Liver (tissue), 3 donors: ENCODE measurements at regions not wholly inside any gene's neighbourhood (a gene's known extent, or its start where the extent isn't known, plus 50 kb on each side); places are given as distances from the start of the nearest gene placed in this dataset.

Experiments used
- FOXA1 ChIP-seq: IDR thresholded peaks from 2 replicates; pipeline ENCODE4 v1.6.1; 2016; ENCODE audit warnings: antibody characterized with exemption
- JUND ChIP-seq, 2 donors: IDR thresholded peaks; 2 replicates each; pipeline ENCODE4 v1.6.1; 2016; ENCODE audit warnings: antibody characterized with exemption in 2 of 2
- RAD21 ChIP-seq, 2 donors: IDR thresholded peaks; 2 replicates each; pipeline ENCODE4 v1.6.1; 2016; ENCODE audit warnings: antibody characterized with exemption in 2 of 2, mild to moderate bottlenecking in 2 of 2
- SP1 ChIP-seq: IDR thresholded peaks from 2 replicates; pipeline ENCODE4 v1.6.1; 2018; ENCODE audit warnings: antibody characterized with exemption, mild to moderate bottlenecking
- TAF1 ChIP-seq: conservative IDR thresholded peaks from 2 replicates; pipeline ENCODE4 v1.6.1; 2016; ENCODE audit warnings: antibody characterized with exemption, mild to moderate bottlenecking
- YY1 ChIP-seq: IDR thresholded peaks from 2 replicates; pipeline ENCODE4 v1.6.1; 2016; ENCODE audit warnings: antibody characterized with exemption, mild to moderate bottlenecking
- TF ChIP-seq, protein P1 (sequence below): fragments of 150-350 bp; IDR thresholded peaks from 2 replicates; pipeline ENCODE4 v1.5.1; 2017; ENCODE audit warnings: improper control_type of control experiment, low read depth, low read length; ENCODE audit not compliant: missing input control
- TF ChIP-seq, protein P2 (sequence below): IDR thresholded peaks from 2 replicates; pipeline ENCODE4 v1.6.1; 2016; ENCODE audit warnings: antibody characterized with exemption
- TF ChIP-seq, protein P3 (sequence below): IDR thresholded peaks from 2 replicates; pipeline ENCODE4 v1.6.1; 2016; ENCODE audit warnings: antibody characterized with exemption, mild to moderate bottlenecking
- donor health status: healthy.
- donor health status: healthy.

DNA sequence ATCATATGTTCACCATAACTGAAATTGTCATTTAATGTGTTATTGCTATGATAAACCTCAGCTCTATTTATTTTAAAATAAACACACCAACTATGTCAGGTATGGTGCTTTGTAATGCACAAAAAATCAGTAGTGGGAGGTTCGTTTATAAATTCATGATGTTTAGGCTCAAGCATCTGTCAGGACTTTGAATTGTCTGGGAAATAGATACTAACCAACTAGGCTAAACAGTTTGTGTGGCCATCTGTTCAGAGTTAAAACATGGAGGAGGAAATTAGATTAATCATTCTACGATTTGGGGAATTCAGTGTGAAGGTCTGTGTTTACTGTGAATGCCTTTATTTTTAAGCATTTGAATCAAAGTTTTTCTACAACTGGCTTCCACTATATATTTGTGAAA, 212.6 kb upstream of the FZD8 start:
- TF ChIP-seq, protein P1, sequence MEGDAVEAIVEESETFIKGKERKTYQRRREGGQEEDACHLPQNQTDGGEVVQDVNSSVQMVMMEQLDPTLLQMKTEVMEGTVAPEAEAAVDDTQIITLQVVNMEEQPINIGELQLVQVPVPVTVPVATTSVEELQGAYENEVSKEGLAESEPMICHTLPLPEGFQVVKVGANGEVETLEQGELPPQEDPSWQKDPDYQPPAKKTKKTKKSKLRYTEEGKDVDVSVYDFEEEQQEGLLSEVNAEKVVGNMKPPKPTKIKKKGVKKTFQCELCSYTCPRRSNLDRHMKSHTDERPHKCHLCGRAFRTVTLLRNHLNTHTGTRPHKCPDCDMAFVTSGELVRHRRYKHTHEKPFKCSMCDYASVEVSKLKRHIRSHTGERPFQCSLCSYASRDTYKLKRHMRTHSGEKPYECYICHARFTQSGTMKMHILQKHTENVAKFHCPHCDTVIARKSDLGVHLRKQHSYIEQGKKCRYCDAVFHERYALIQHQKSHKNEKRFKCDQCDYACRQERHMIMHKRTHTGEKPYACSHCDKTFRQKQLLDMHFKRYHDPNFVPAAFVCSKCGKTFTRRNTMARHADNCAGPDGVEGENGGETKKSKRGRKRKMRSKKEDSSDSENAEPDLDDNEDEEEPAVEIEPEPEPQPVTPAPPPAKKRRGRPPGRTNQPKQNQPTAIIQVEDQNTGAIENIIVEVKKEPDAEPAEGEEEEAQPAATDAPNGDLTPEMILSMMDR, result no peak
- TF ChIP-seq JUND (IDR thresholded peaks at IDR 0.05) (no peak), TAF1 (no peak), YY1 (no peak), FOXA1 (no peak), RAD21 (IDR thresholded peaks at IDR 0.05) (no peak), SP1 (no peak)
- TF ChIP-seq, protein P2, sequence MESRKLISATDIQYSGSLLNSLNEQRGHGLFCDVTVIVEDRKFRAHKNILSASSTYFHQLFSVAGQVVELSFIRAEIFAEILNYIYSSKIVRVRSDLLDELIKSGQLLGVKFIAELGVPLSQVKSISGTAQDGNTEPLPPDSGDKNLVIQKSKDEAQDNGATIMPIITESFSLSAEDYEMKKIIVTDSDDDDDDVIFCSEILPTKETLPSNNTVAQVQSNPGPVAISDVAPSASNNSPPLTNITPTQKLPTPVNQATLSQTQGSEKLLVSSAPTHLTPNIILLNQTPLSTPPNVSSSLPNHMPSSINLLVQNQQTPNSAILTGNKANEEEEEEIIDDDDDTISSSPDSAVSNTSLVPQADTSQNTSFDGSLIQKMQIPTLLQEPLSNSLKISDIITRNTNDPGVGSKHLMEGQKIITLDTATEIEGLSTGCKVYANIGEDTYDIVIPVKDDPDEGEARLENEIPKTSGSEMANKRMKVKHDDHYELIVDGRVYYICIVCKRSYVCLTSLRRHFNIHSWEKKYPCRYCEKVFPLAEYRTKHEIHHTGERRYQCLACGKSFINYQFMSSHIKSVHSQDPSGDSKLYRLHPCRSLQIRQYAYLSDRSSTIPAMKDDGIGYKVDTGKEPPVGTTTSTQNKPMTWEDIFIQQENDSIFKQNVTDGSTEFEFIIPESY, result no peak
- TF ChIP-seq, protein P3, sequence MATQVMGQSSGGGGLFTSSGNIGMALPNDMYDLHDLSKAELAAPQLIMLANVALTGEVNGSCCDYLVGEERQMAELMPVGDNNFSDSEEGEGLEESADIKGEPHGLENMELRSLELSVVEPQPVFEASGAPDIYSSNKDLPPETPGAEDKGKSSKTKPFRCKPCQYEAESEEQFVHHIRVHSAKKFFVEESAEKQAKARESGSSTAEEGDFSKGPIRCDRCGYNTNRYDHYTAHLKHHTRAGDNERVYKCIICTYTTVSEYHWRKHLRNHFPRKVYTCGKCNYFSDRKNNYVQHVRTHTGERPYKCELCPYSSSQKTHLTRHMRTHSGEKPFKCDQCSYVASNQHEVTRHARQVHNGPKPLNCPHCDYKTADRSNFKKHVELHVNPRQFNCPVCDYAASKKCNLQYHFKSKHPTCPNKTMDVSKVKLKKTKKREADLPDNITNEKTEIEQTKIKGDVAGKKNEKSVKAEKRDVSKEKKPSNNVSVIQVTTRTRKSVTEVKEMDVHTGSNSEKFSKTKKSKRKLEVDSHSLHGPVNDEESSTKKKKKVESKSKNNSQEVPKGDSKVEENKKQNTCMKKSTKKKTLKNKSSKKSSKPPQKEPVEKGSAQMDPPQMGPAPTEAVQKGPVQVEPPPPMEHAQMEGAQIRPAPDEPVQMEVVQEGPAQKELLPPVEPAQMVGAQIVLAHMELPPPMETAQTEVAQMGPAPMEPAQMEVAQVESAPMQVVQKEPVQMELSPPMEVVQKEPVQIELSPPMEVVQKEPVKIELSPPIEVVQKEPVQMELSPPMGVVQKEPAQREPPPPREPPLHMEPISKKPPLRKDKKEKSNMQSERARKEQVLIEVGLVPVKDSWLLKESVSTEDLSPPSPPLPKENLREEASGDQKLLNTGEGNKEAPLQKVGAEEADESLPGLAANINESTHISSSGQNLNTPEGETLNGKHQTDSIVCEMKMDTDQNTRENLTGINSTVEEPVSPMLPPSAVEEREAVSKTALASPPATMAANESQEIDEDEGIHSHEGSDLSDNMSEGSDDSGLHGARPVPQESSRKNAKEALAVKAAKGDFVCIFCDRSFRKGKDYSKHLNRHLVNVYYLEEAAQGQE, result no peak
